Panc1 (cell line): ENCODE measurements at regions not wholly inside any gene's neighbourhood (a gene's known extent, or its start where the extent isn't known, plus 50 kb on each side); places are given as distances from the start of the nearest gene placed in this dataset.

Experiments
- ATAC-seq: fragments of 200-7000 bp; cut with Tn5 transposase; 2 replicates; pipeline ENCODE4 v1.9.1; 2020; ENCODE audit warnings: mild to moderate bottlenecking, moderate library complexity
- BruUV-seq: library from RNA; stranded (reverse); fragments of 400-500 nt; replicated peaks from 2 replicates; lab custom pipeline; 2021; lab: Mats Ljungman, UMichigan
- CTCF ChIA-PET: fragments of 300-600 bp; sonication (Branson Sonifier 250); formaldehyde crosslinking; loops from one replicate; lab custom pipeline; 2022; ENCODE audit warnings: antibody characterized with exemption; lab: Charles Lee
- POLR2A ChIA-PET: fragments of 300-600 bp; sonication (Branson Sonifier 250); formaldehyde crosslinking; loops from one replicate; lab custom pipeline; 2022; ENCODE audit warnings: antibody characterized with exemption; lab: Charles Lee
- DNase-seq: peaks from one replicate; pipeline ENCODE4 v3.0.0-alpha.2; 2010; ENCODE audit warnings: low read depth, low spot score
- H3K27ac ChIP-seq: 2 replicates; pipeline ENCODE4 v1.5.1; 2011; ENCODE audit warnings: mild to moderate bottlenecking, low read length, inconsistent platforms
- H3K27me3 ChIP-seq: fragments of 200-500 bp; sonication (Bioruptor generic); 2 replicates; pipeline ENCODE4 v1.6.0; 2014; ENCODE audit warnings: low read length, inconsistent platforms; ENCODE audit not compliant: control insufficient read depth, insufficient read depth
- H3K36me3 ChIP-seq: fragments of 200-500 bp; sonication (Bioruptor generic); 2 replicates; pipeline ENCODE4 v1.5.1; 2014; ENCODE audit warnings: inconsistent platforms, mild to moderate bottlenecking, low read length, moderate library complexity; ENCODE audit not compliant: control insufficient read depth, insufficient read depth
- H3K4me1 ChIP-seq: 2 replicates; pipeline ENCODE4 v1.5.1; 2011; ENCODE audit warnings: inconsistent platforms, mild to moderate bottlenecking, low read length, moderate library complexity; ENCODE audit not compliant: control insufficient read depth, insufficient read depth
- H3K4me3 ChIP-seq, 2 experiments: 2 replicates each; pipeline ENCODE4 v1.5.1; 2011 to 2012; ENCODE audit warnings: low read depth in 2 of 2, low read length in 2 of 2, mild to moderate bottlenecking in 2 of 2, inconsistent platforms in 1 of 2, moderate library complexity in 1 of 2
- H3K9me3 ChIP-seq: fragments of 200-500 bp; sonication (Bioruptor generic); 2 replicates; pipeline ENCODE4 v1.5.1; 2014; ENCODE audit warnings: low read depth, mild to moderate bottlenecking, inconsistent platforms, low read length, moderate library complexity; ENCODE audit not compliant: control insufficient read depth, insufficient read depth
- POLR2AphosphoS5 ChIP-seq: IDR thresholded peaks from 2 replicates; pipeline ENCODE4 v1.6.1; 2012; ENCODE audit warnings: mild to moderate bottlenecking, low read depth, low read length, moderate library complexity
- SIN3A ChIP-seq: IDR thresholded peaks from 2 replicates; pipeline ENCODE4 v1.6.1; 2012; ENCODE audit warnings: low read depth, mild to moderate bottlenecking, low read length, moderate library complexity, borderline replicate concordance; ENCODE audit not compliant: insufficient read depth
- TCF7L2 ChIP-seq: IDR thresholded peaks from 2 replicates; pipeline ENCODE4 v1.6.1; 2011; ENCODE audit warnings: mild to moderate bottlenecking, low read depth, low read length, inconsistent platforms
- in situ Hi-C: cut with HindIII; loops from 2 replicates; pipeline ENCODE4 v1.10.0; 2016; ENCODE audit warnings: low sequenced_read_pairs, low pct_unique_long_range_greater_than_20kb
- intact Hi-C: fragments of 100-400 bp; cut with micrococcal nuclease; formaldehyde crosslinking; loops from one replicate; pipeline ENCODE4 v1.10.0; 2022; ENCODE audit not compliant: unreplicated experiment
- TF ChIP-seq, protein P1 (sequence below): fragments of 450-650 bp; IDR thresholded peaks from 2 replicates; pipeline ENCODE4 v1.5.1; 2017; ENCODE audit warnings: mild to moderate bottlenecking
- TF ChIP-seq, protein P2 (sequence below), 2 experiments: IDR thresholded peaks; 2 replicates each; pipeline ENCODE4 v1.6.1; 2011 to 2012; ENCODE audit warnings: low read depth in 2 of 2, control low read depth in 1 of 2, low read length in 1 of 2, mild to moderate bottlenecking in 1 of 2, moderate library complexity in 1 of 2; ENCODE audit not compliant: insufficient read depth in 1 of 2

DNA sequence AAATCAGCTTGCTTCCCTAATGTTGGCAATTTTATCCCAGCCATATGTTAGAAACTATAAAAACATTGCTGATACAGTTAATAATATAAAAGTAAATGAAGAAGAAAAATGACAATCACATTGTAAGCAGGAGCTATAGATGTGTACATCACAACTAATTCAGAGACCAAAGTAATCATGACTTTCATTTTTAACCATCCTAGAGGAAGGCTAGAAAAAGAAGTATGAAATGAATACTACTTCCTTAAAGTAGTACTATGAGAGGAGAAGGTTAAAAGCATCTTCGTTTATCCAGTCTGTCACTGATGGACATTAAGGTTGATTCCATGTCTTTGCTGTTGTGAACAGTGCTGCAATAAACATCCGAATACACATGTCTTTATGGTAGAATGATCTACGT lies 135.5 kb downstream of the IRS2 start:
- H3K27me3 ChIP-seq = no peaks in the 10 kb centered on the region
- no peak overlapping the region for H3K4me3 ChIP-seq
- ATAC-seq (no peak), DNase-seq (no peak)
- H3K9me3 ChIP-seq = no peaks in the 10 kb centered on the region
- BruUV-seq = no TSS peak
- no peaks in the 10 kb centered on the region for H3K36me3 ChIP-seq
- CTCF ChIA-PET = no interaction called here
- in situ Hi-C loops = no loop called here
- H3K27ac ChIP-seq = no peak overlapping the region
- POLR2A ChIA-PET = no interaction called here
- no peaks in the 10 kb centered on the region for H3K4me1 ChIP-seq
- TF ChIP-seq SIN3A = no peak
- TF ChIP-seq POLR2AphosphoS5 = no peak
- TF ChIP-seq, protein P1, sequence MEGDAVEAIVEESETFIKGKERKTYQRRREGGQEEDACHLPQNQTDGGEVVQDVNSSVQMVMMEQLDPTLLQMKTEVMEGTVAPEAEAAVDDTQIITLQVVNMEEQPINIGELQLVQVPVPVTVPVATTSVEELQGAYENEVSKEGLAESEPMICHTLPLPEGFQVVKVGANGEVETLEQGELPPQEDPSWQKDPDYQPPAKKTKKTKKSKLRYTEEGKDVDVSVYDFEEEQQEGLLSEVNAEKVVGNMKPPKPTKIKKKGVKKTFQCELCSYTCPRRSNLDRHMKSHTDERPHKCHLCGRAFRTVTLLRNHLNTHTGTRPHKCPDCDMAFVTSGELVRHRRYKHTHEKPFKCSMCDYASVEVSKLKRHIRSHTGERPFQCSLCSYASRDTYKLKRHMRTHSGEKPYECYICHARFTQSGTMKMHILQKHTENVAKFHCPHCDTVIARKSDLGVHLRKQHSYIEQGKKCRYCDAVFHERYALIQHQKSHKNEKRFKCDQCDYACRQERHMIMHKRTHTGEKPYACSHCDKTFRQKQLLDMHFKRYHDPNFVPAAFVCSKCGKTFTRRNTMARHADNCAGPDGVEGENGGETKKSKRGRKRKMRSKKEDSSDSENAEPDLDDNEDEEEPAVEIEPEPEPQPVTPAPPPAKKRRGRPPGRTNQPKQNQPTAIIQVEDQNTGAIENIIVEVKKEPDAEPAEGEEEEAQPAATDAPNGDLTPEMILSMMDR = no peak
- TF ChIP-seq, protein P2, sequence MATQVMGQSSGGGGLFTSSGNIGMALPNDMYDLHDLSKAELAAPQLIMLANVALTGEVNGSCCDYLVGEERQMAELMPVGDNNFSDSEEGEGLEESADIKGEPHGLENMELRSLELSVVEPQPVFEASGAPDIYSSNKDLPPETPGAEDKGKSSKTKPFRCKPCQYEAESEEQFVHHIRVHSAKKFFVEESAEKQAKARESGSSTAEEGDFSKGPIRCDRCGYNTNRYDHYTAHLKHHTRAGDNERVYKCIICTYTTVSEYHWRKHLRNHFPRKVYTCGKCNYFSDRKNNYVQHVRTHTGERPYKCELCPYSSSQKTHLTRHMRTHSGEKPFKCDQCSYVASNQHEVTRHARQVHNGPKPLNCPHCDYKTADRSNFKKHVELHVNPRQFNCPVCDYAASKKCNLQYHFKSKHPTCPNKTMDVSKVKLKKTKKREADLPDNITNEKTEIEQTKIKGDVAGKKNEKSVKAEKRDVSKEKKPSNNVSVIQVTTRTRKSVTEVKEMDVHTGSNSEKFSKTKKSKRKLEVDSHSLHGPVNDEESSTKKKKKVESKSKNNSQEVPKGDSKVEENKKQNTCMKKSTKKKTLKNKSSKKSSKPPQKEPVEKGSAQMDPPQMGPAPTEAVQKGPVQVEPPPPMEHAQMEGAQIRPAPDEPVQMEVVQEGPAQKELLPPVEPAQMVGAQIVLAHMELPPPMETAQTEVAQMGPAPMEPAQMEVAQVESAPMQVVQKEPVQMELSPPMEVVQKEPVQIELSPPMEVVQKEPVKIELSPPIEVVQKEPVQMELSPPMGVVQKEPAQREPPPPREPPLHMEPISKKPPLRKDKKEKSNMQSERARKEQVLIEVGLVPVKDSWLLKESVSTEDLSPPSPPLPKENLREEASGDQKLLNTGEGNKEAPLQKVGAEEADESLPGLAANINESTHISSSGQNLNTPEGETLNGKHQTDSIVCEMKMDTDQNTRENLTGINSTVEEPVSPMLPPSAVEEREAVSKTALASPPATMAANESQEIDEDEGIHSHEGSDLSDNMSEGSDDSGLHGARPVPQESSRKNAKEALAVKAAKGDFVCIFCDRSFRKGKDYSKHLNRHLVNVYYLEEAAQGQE (IDR thresholded peaks at IDR 0.05; ENCODE audit: insufficient read depth in 1 of 2, low read depth in 2 of 2, low read length in 1 of 2) = no peak
- no peak for TF ChIP-seq TCF7L2
- intact Hi-C loops = no loop called here

- Histone ChIP-seq H3K36me3 (no peaks in the 10 kb centered on the region), H3K4me1 (no peaks in the 10 kb centered on the region), H3K4me3 (no peak overlapping the region), H3K9me3 (no peaks in the 10 kb centered on the region), H3K27ac (no peak overlapping the region), H3K27me3 (no peaks in the 10 kb centered on the region)
- TF ChIP-seq, protein P1 = no peak
- no peak for TF ChIP-seq TCF7L2
- no peak for TF ChIP-seq SIN3A
- TF ChIP-seq, protein P2 (IDR thresholded peaks at IDR 0.05; ENCODE audit: insufficient read depth in 1 of 2, low read depth in 2 of 2, low read length in 1 of 2) = no peak
- no peak for TF ChIP-seq POLR2AphosphoS5
- in situ Hi-C loops = no loop called here
- intact Hi-C loops = no loop called here
- ChIA-PET POLR2A (no interaction called here), CTCF (no interaction called here)
- no TSS peak for BruUV-seq
- DNase-seq (no peak), ATAC-seq (no peak)
These were observed 136.7 kb downstream of the IRS2 start for GRCh38 chr13:109649713-109650112.
